ENCODE measurements at regions not wholly inside any gene's neighbourhood (a gene's known extent, or its start where the extent isn't known, plus 50 kb on each side); places are given as distances from the start of the nearest gene placed in this dataset.

DNA sequence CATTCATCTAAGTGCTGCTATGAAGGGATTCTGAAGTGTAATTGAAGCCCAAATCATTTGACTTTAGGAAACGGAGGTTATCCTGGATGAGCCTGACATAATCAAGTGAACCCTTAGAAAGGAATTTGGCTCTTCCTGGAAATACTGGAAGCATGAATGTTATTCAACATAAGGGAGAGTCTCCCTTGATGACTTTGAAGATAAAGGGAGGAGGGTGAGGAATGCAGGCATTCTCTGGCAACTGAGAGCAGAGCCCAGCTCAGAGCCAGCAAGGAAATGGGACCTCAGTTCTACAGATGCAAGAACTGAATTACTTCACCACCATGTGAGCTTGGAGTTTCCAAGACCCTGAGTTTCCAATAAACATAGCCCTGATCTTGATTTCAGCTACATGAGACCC lies 168.2 kb downstream of the DLL1 start:
- Histone ChIP-seq H3F3A (replicated peaks; ENCODE audit: low read depth) (no peaks in the 10 kb centered on the region), H3K4me3 (no peak overlapping the region), H3K79me2 (replicated peaks; ENCODE audit: insufficient read depth) (no peaks in the 10 kb centered on the region), H4K20me1 (replicated peaks; ENCODE audit: insufficient read depth) (no peaks in the 10 kb centered on the region), H3K27ac (ENCODE audit: low read depth) (no peak overlapping the region), H3K36me3 (ENCODE audit: insufficient read depth) (peaks cover 13% of the 10 kb centered on the region; the same call in 1 of the 2 replicates), H3K9me2 (ENCODE audit: insufficient read depth) (no peaks in the 10 kb centered on the region), H3K4me2 (no peak overlapping the region), H2AFZ (no peak overlapping the region), H3K4me1 (ENCODE audit: insufficient read depth) (no peaks in the 10 kb centered on the region), H3K27me3 (ENCODE audit: insufficient read depth) (no peaks in the 10 kb centered on the region)
- peaks cover 2% of the 10 kb centered on the region for H3K27me3 Mint-ChIP-seq (ENCODE audit: insufficient read depth, low read depth, poor library complexity)
- ATAC-seq, result no peak
- H3K27ac Mint-ChIP-seq, result no peak overlapping the region
- DNase-seq (ENCODE audit: low spot score), result no peak
- H3K36me3 Mint-ChIP-seq (ENCODE audit: low read depth), result peaks cover 11% of the 10 kb centered on the region; the same call in 2 of the 3 replicates
- TF ChIP-seq EZH2phosphoT487 (IDR thresholded peaks at IDR 0.05; ENCODE audit: unreplicated experiment) (no peak), CTCF (conservative IDR thresholded peaks at IDR 0.05; ENCODE audit: low read depth in 2 of 2) (no peak), EZH2 (IDR thresholded peaks at IDR 0.05; ENCODE audit: low read depth, unreplicated experiment) (no peak), CREB1 (CRISPR knock-in tag; IDR thresholded peaks at IDR 0.05; ENCODE audit: low read depth) (no peak), JUNB (IDR thresholded peaks at IDR 0.05; ENCODE audit: unreplicated experiment) (no peak), NANOG (IDR thresholded peaks at IDR 0.05; ENCODE audit: borderline replicate concordance) (no peak), ZNF331 (CRISPR knock-in tag; IDR thresholded peaks at IDR 0.05; ENCODE audit: low read depth) (no peak), POLR2AphosphoS5 (IDR thresholded peaks at IDR 0.05; ENCODE audit: low read depth) (no peak), ZNF114 (CRISPR knock-in tag; IDR thresholded peaks at IDR 0.05) (no peak)
- TF ChIP-seq, protein P1, sequence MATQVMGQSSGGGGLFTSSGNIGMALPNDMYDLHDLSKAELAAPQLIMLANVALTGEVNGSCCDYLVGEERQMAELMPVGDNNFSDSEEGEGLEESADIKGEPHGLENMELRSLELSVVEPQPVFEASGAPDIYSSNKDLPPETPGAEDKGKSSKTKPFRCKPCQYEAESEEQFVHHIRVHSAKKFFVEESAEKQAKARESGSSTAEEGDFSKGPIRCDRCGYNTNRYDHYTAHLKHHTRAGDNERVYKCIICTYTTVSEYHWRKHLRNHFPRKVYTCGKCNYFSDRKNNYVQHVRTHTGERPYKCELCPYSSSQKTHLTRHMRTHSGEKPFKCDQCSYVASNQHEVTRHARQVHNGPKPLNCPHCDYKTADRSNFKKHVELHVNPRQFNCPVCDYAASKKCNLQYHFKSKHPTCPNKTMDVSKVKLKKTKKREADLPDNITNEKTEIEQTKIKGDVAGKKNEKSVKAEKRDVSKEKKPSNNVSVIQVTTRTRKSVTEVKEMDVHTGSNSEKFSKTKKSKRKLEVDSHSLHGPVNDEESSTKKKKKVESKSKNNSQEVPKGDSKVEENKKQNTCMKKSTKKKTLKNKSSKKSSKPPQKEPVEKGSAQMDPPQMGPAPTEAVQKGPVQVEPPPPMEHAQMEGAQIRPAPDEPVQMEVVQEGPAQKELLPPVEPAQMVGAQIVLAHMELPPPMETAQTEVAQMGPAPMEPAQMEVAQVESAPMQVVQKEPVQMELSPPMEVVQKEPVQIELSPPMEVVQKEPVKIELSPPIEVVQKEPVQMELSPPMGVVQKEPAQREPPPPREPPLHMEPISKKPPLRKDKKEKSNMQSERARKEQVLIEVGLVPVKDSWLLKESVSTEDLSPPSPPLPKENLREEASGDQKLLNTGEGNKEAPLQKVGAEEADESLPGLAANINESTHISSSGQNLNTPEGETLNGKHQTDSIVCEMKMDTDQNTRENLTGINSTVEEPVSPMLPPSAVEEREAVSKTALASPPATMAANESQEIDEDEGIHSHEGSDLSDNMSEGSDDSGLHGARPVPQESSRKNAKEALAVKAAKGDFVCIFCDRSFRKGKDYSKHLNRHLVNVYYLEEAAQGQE (IDR thresholded peaks at IDR 0.05; ENCODE audit: unreplicated experiment), result no peak
- TF ChIP-seq, protein P2, sequence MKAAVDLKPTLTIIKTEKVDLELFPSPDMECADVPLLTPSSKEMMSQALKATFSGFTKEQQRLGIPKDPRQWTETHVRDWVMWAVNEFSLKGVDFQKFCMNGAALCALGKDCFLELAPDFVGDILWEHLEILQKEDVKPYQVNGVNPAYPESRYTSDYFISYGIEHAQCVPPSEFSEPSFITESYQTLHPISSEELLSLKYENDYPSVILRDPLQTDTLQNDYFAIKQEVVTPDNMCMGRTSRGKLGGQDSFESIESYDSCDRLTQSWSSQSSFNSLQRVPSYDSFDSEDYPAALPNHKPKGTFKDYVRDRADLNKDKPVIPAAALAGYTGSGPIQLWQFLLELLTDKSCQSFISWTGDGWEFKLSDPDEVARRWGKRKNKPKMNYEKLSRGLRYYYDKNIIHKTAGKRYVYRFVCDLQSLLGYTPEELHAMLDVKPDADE (IDR thresholded peaks at IDR 0.05), result no peak
- H3K4me3 Mint-ChIP-seq, result no peak overlapping the region
- peaks cover 31% of the 10 kb centered on the region for H3K9me3 Mint-ChIP-seq
- peaks cover 4% of the 10 kb centered on the region for H3K4me1 Mint-ChIP-seq

All from GM23338 (cell line).